ENCODE measurements at regions not wholly inside any gene's neighbourhood (a gene's known extent, or its start where the extent isn't known, plus 50 kb on each side); places are given as distances from the start of the nearest gene placed in this dataset.

DNA sequence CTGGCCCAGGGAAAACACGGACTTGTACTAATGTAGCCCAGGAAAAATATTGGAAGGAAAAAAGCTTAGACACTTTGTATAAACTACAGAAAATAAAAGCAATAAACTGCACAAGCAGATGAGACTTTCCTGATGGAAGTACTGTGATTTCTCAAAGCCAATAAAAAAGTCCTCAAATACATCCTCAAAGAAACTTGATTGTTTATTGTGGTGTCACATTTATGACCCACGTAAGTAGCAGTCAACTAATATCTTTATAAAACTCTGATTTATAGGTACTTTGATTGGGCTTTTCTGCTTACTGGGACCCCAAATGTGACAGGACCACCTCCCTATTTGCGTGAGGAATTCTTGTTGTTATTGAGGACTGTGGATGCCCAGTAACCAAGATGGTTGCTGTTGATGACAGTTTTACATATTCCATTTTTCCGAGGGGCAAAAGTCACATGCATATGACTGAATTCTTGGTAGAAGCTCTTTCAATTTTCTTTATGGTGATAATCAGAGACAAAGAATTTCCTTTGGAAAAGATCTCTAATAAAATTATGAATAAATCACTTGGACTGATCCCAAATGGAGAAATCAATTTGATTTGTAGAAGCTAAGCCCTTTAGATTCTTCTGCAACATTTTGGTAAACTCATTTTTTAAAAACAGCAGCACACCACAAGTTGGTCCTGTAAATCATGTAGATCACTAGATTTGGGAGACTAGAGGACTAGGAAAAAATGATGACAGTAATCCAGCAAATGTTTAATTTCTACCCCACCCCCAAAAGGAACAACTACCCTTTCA, 159.0 kb upstream of the TSC22D2 start:
- no peak for ATAC-seq
- Histone ChIP-seq H3K27ac (no peak overlapping the region), H3K4me3 (no peak overlapping the region), H3K4me1 (peaks cover 0 to 28% (median 11%) of the 10 kb centered on the region in 9 donors), H3K9me3 (no peaks in the 10 kb centered on the region), H3K36me3 (no peaks in the 10 kb centered on the region), H3K27me3 (no peaks in the 10 kb centered on the region)
- intact Hi-C loops (cut with DNase I) = no loop called here
- TF ChIP-seq, protein P1, sequence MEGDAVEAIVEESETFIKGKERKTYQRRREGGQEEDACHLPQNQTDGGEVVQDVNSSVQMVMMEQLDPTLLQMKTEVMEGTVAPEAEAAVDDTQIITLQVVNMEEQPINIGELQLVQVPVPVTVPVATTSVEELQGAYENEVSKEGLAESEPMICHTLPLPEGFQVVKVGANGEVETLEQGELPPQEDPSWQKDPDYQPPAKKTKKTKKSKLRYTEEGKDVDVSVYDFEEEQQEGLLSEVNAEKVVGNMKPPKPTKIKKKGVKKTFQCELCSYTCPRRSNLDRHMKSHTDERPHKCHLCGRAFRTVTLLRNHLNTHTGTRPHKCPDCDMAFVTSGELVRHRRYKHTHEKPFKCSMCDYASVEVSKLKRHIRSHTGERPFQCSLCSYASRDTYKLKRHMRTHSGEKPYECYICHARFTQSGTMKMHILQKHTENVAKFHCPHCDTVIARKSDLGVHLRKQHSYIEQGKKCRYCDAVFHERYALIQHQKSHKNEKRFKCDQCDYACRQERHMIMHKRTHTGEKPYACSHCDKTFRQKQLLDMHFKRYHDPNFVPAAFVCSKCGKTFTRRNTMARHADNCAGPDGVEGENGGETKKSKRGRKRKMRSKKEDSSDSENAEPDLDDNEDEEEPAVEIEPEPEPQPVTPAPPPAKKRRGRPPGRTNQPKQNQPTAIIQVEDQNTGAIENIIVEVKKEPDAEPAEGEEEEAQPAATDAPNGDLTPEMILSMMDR (IDR thresholded peaks at IDR 0.05) = no peak
- DNase-seq = no peak
- 78 to 86% methylated on average over 4 of the region's 4 CpGs for WGBS, 2 donors

DNA sequence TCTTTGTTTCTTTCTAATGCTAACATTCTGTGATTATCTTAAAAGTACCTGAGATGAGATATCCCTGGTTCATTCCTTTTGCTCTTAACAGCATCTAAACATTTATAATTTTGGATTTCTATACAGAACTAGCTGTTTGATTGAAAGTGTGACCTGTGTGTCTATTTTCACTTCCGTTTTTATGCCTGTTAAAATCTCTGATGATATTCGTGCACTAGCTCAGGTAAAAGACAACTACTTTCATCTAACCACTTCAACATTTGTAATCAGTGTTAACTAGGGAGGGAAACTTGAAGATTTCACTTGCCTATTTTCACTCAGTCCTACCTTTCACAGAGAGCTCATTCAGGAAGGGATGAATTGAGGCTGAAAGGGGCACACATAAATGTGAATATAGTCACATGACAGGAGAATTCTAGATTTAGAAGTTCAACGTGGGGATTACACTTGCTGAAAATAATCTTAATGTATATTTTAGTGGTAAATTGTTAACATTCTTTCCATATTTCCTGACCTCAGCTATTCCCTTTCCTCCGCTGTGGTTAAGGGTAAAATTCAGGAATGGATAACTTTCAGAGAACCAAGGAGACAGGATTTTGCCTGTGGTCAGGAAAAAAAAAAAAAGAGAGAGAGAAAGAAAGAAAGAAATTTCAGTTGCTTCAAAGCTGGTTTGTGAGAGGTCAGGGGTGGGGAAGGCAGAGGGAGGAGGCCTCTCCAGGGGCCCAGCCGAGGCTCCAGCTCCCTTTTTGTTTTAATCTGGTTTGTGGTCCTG, 159.8 kb upstream of the TSC22D2 start:
- H3K9me3 ChIP-seq = no peaks in the 10 kb centered on the region
- no peak overlapping the region for H3K27ac ChIP-seq
- intact Hi-C loops (cut with DNase I) = no loop called here
- no peaks in the 10 kb centered on the region for H3K27me3 ChIP-seq
- TF ChIP-seq, protein P1 (IDR thresholded peaks at IDR 0.05) = no peak
- H3K4me3 ChIP-seq = no peak overlapping the region
- no peaks in the 10 kb centered on the region for H3K36me3 ChIP-seq
- no peak for ATAC-seq
- 74 to 80% methylated on average over 5 of the region's 5 CpGs for WGBS, 2 donors
- peaks cover 0 to 20% (median 4%) of the 10 kb centered on the region in 9 donors for H3K4me1 ChIP-seq
- no peak for DNase-seq

DNA sequence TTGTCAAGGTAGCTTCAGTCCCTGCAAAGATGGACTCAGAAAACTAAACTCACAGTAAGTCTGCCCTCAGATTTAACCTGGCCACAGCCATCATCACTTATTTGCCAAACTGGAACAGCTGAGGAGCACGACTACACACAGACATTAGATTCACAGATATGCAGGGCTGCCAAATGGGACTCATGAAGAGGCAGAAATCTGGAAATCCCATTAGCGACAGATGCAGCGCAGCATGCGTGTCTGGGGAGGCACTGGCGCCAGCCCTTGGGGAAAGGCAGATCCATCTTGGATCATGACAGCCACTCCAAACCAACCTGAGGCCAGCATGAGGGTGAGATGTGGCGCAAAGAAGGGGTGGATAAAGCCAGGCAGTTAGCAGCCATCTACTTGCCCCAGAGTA, 160.7 kb upstream of the TSC22D2 start:
- Histone ChIP-seq H3K27ac (no peak overlapping the region), H3K4me1 (peaks cover 0 to 14% (median 4%) of the 10 kb centered on the region in 9 donors), H3K36me3 (no peaks in the 10 kb centered on the region), H3K9me3 (no peaks in the 10 kb centered on the region), H3K27me3 (no peaks in the 10 kb centered on the region), H3K4me3 (no peak overlapping the region)
- 95 to 97% methylated on average over 6 of the region's 6 CpGs for WGBS, 2 donors
- DNase-seq (no peak), ATAC-seq (no peak)
- TF ChIP-seq, protein P1 (IDR thresholded peaks at IDR 0.05) = no peak
- intact Hi-C loops (cut with DNase I) = no loop called here

DNA sequence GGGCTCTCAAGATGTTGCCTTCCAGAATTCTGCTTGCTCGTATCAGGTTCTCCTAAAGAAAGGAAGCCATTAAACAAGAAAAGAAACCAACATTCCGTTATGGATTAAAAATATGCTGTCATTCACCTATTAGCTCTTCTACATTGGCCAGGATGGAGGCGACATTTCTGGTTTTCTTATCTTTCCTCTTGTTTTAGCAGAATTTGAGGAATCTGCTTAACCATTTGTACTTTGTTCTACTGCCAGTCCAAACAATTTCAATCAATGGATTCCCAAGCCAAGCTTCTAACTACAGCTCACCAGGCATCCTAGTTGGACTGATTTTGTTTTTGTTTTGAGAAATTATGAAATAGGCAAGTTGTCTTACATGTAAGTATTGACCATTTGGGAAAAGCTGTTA, 164.6 kb upstream of the TSC22D2 start:
- no peak for ATAC-seq

More for the DNA sequence above, 164.6 kb upstream of the TSC22D2 start:
- intact Hi-C loops (cut with DNase I) = no loop called here
- H3K4me1 ChIP-seq = peaks cover 0 to 4% (median 0%) of the 10 kb centered on the region in 9 donors
- H3K4me3 ChIP-seq = no peak overlapping the region
- no peak overlapping the region for H3K27ac ChIP-seq
- H3K36me3 ChIP-seq = no peaks in the 10 kb centered on the region
- WGBS, 2 donors = 73 to 85% methylated on average over 3 of the region's 3 CpGs
- TF ChIP-seq, protein P1 (IDR thresholded peaks at IDR 0.05) = no peak
- H3K27me3 ChIP-seq = no peaks in the 10 kb centered on the region
- no peak for DNase-seq
- H3K9me3 ChIP-seq = no peaks in the 10 kb centered on the region
